ENCODE measurements at regions not wholly inside any gene's neighbourhood (a gene's known extent, or its start where the extent isn't known, plus 50 kb on each side); places are given as distances from the start of the nearest gene placed in this dataset.

DNA sequence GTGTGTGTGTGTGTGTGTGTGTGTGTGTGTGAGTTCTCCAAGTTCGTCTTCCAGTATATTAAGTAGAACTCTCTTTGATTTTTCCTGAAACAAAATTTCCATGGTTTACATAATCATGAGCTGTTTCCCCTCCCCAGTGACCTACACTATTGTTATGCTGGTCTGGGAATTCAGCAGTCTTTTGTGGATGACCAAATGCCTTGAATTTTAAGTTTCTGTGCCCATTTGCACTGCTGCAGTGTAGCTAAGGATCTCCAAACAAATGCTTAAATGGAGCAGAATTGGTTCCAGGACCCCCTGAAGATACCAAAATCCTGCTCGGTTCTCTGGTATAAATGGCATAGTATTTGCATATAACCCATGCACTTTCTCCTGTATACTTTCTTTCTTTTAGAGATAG lies 77.2 kb upstream of the SLC34A2 start:
- H3K27ac ChIP-seq (ENCODE audit: low read length): no peak overlapping the region
- no peak for DNase-seq
- WGBS: 64% methylated on average over 2 of the region's 2 CpGs
- intact Hi-C loops (cut with DNase I): no loop called here
- no peaks in the 10 kb centered on the region for H3K4me1 ChIP-seq (ENCODE audit: control insufficient read depth, insufficient read depth, low read length)
- H3K4me3 ChIP-seq (ENCODE audit: low read length): no peak overlapping the region
- no peak for ATAC-seq
- H3K9me3 ChIP-seq (ENCODE audit: control insufficient read depth, low read length): no peaks in the 10 kb centered on the region
- no peaks in the 10 kb centered on the region for H3K27me3 ChIP-seq (ENCODE audit: control insufficient read depth, insufficient read depth)

DNA sequence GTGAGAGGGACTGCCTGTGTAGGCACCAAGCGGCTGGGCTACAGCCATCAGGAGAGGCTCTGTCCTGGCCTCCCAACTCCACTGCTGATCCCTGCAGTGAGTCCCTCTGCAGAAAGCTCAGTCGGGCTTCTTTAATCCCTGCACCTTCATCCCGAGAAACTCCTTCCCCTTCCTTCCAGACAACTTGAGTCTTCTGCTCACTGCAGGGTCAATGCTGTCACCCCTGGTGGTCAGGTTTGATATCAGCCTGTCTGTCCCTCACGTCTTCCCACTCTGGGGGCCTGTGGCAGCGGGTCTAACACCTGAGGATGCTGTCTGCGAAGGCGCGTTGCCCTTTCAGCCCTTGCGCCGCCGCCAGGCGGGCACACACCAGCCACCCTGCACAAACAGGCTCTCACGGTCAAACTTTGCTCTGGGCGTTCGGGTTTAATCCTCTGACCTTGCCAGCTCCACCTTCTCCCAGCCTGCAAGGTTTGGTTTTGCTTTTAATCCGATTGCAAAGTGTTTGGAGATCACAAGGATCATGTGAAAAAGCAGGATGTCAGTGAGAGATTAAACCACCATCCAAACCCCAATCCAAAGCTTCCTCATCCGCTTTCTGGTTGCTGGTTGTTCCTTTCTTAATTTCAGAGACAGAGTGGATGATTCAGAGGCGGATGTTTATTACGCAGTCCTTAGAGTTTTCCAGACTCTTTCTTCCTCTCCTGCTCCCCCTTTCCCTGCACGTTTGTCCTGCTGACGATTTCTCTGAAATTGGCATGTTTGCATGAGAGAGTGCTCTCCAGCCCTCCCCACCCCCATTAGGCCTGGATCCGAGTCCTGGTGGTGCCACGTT lies 74.8 kb upstream of the SLC34A2 start:
- Histone ChIP-seq H3K9me3 (ENCODE audit: control insufficient read depth, low read length) (no peaks in the 10 kb centered on the region), H3K4me1 (ENCODE audit: control insufficient read depth, insufficient read depth, low read length) (no peaks in the 10 kb centered on the region), H3K27ac (ENCODE audit: low read length) (no peak overlapping the region), H3K27me3 (ENCODE audit: control insufficient read depth, insufficient read depth) (no peaks in the 10 kb centered on the region), H3K4me3 (ENCODE audit: low read length) (no peak overlapping the region)
- 71% methylated on average over 23 of the region's 23 CpGs for whole genome bisulfite sequencing
- no peak for DNase-seq
- intact Hi-C loops (cut with DNase I): no loop called here
- no peak for ATAC-seq

DNA sequence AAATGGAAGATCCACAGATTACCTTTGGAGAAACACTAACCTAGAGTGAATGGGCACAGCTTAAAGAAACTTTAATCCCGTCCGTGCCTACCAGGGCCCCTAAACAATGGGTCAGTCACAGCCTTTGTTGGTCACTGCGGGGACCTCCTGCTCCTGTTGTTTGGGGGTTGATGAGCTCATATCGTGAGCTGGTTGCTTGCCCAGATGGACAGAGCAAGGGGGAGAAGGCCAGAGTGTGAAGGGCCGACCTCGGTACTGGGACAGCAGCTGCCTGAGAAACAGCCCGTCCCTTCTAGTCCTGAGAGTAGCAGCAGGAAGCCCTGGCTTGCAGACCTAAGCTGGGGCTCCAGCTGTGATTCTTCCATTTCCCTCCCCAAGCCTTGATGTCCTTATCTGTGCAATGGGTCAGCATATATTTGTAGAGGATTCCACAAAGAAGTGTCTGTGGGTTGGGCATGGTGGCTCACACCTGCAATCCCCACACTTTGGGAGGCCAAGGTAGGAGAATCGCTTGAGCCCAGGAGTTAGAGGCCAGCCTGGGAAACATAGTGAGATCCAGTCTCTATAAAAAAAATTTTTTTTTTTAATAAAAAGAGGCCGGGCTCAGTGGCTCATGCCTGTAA lies 69.6 kb upstream of the SLC34A2 start:
- Histone ChIP-seq H3K27me3 (ENCODE audit: control insufficient read depth, insufficient read depth) (no peaks in the 10 kb centered on the region), H3K4me1 (ENCODE audit: control insufficient read depth, insufficient read depth, low read length) (no peaks in the 10 kb centered on the region), H3K4me3 (ENCODE audit: low read length) (no peak overlapping the region), H3K9me3 (ENCODE audit: control insufficient read depth, low read length) (no peaks in the 10 kb centered on the region), H3K27ac (ENCODE audit: low read length) (no peak overlapping the region)
- intact Hi-C loops (cut with DNase I): no loop called here
- 79% methylated on average over 9 of the region's 9 CpGs for WGBS
- no peak for DNase-seq
- ATAC-seq: no peak

DNA sequence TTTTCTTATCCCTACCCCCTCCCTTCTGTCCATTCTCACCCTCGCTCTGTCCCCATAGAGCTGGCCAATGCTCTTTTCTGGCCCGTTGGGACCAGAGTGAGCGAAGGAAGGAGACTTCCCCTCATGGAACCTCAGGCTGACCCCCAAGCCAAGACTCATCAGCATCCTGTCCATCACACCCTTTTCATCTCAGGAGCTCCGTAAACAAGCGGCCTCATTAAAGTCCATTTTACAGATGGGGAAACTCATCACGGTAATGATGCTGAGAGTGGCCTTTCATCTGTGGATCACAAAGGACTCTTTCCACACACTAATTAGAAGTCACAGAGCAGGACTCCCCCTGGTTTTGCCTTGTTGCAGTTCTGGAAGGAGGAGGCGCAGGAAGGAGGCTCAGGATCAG lies 67.4 kb upstream of the SLC34A2 start:
- 78% methylated on average over 7 of the region's 7 CpGs for WGBS
- Histone ChIP-seq H3K9me3 (ENCODE audit: control insufficient read depth, low read length) (no peaks in the 10 kb centered on the region), H3K27ac (ENCODE audit: low read length) (no peak overlapping the region), H3K4me1 (ENCODE audit: control insufficient read depth, insufficient read depth, low read length) (no peaks in the 10 kb centered on the region), H3K4me3 (ENCODE audit: low read length) (no peak overlapping the region), H3K27me3 (ENCODE audit: control insufficient read depth, insufficient read depth) (no peaks in the 10 kb centered on the region)
- intact Hi-C loops (cut with DNase I): no loop called here
- DNase-seq (no peak), ATAC-seq (no peak)

DNA sequence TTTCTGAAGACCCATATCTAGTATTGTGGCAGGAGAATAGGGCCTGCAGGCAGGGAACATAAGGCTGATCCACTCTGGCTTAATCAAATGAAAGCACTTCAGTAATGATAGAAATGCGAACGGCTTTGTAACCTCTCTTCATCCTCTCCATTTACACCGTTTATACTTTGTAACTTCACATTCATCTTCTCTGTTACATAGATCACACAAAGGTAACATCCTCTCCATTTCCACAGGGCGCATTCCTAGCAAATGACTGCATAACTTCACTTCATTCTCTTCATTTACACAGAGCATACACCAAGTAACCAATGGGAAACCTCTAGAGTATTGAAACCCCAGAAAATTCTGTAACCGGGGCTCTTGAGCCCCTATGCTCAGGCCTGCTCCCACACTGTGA lies 65.5 kb upstream of the SLC34A2 start:
- Histone ChIP-seq H3K27me3 (ENCODE audit: control insufficient read depth, insufficient read depth) (no peaks in the 10 kb centered on the region), H3K9me3 (ENCODE audit: control insufficient read depth, low read length) (no peaks in the 10 kb centered on the region), H3K4me3 (ENCODE audit: low read length) (no peak overlapping the region), H3K27ac (ENCODE audit: low read length) (no peak overlapping the region), H3K4me1 (ENCODE audit: control insufficient read depth, insufficient read depth, low read length) (no peaks in the 10 kb centered on the region)
- WGBS: 77% methylated on average over 5 of the region's 5 CpGs
- intact Hi-C loops (cut with DNase I): no loop called here
- ATAC-seq: no peak
- DNase-seq: no peak

DNA sequence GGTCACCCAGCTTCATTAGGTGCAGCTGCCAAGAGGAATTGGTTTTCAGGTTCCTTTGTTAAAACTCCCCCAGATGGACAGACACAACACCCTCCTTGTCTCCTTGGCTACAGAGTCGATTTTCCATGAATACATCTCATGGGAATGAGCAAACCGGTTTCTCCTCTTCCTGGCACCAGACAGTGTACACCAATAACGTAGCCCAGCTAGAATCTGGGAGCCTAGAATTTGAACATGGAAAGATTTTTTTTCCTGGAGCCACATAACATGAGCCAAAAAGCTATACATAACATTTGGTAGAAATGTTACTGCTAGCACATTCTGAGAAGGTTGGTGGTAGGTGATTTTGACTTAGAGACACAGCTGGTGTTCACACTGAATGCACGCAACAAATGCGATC lies 62.9 kb upstream of the SLC34A2 start:
- no peaks in the 10 kb centered on the region for H3K27me3 ChIP-seq (ENCODE audit: control insufficient read depth, insufficient read depth)
- H3K4me1 ChIP-seq (ENCODE audit: control insufficient read depth, insufficient read depth, low read length): no peaks in the 10 kb centered on the region
- no peaks in the 10 kb centered on the region for H3K9me3 ChIP-seq (ENCODE audit: control insufficient read depth, low read length)
- WGBS: 58% methylated on average over 5 of the region's 5 CpGs
- no peak overlapping the region for H3K4me3 ChIP-seq (ENCODE audit: low read length)
- ATAC-seq (no peak), DNase-seq (no peak)
- H3K27ac ChIP-seq (ENCODE audit: low read length): no peak overlapping the region
- intact Hi-C loops (cut with DNase I): no loop called here

All from right cardiac atrium (tissue), 5 donors.